GM21390 (cell line): ENCODE measurements at regions not wholly inside any gene's neighbourhood (a gene's known extent, or its start where the extent isn't known, plus 50 kb on each side); places are given as distances from the start of the nearest gene placed in this dataset.

Experiments used
- ATAC-seq: cut with Tn5 transposase; IDR thresholded peaks from one replicate; pipeline ENCODE4 v1.9.1; 2021; ENCODE audit not compliant: unreplicated experiment

DNA sequence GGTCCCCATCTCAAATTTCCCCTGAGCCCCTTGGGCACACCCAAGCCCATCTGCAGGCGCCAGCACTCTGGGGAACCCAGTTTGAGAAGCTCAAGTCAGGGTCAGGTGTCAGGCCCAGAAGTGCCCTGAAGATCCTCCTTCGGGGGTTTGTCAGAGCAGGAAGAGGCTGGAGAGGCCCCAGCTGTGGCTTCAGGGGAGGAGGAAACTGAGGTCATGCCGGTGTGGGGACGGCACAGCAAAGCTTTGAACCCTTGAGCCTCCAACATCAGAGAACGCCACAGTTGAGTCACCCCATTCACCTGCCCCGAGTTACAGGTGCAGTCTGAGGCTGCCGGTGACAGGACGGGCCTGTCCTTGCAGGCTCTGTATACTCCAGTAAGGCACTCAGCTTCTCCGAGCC lies 140.2 kb upstream of the CIBAR2 start:
- ATAC-seq = no peak

DNA sequence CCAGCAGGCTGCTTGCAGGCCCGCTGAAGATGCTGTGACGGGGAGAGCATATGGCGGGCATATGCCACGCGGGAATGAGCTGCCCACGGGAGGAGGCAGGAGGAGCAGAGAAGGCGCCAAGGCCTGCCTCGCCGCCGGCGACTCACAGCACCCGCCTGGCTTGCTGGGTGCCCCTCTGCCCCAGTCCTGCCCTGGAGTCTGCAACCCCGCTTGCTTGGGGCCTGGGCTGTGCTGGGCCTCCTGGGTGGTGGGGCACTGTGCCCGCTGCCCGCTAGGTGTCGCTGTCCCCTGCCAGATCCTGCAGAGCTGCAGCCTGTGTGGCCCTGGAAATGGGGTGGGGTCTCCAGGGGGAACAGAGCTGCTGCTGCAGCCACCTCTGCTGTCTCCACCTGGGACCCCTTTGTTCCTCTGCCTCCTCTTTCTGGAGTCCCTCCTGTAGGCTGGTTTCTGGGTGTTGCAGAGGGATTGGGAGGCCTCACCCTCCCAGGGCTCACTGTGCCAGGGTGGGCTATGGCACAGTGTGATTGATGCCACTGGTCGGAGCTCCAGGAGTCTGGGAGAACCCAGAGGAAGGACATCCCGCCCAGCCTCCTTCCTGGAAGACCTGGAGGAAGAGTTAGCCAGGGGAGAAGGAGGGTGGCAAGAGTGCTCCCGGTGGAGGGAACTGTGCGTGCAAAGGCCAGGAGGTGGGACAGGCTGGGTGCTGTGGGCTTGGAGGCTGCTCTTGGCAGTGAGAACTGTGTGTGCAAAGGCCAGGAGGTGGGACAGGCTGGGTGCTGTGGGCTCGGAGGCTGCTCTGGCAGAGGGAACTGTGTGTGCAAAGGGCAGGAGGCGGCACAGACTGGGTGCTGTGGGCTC lies 141.0 kb upstream of the CIBAR2 start:
- ATAC-seq = no peak

DNA sequence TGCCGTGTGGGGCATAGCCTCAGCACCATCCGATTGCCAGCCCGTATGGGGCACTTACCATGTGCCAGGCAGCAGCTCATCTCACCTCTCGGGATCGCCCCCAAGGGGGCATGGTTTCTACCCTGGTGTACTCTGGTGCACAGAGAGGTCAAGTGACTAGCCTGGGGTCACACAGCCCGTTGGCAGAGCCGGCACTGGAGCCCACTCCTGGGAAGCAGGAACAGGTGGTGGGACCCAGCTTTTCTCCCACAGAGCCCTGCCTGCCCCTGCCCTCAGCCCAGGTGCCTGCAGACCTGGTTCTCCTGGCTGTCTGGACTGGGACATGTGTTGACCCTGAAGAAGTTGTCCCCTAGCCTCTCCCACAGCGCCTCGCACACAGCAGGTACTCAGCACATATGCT lies 141.8 kb upstream of the CIBAR2 start:
- no peak for ATAC-seq

DNA sequence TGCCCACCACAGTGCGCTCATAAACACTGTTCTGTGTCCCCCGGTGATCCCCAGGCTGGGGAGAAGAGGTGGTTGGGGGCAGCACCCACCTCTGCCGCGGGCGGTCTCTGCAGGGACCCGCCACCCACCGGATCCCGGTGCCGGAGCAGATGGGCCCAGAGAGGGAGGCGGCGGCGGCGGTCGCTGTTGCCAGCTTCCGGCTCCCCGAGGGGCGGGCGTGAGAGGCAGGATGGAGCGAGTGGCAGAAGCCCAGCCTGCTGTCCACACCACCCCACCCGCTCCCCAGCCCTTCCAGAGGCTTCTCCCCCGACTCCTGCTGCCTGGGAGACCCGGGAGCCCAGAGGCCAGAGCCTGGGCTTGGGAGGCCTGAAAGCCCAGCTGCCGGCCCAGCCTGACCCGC lies 142.6 kb upstream of the CIBAR2 start:
- ATAC-seq = no peak

DNA sequence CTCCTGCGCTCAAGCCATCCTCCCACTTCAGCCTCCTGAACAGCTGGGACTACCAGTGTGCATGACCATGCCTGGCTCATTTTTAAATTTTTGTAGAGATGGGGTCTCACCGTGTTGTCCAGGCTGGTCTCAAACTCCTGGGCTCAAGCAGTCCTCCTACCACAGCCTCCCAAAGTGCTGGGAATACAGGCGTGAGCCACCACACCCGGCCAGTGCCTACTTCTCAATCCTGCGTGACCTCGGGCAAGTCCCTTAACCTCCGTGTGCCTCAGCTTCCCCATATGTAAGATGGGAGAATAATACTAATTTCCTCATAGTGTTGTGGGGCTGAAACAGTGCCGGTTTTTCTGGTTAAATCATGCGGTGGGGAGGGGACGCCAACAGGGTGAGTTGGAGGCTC lies 143.5 kb upstream of the CIBAR2 start:
- ATAC-seq = no peak

DNA sequence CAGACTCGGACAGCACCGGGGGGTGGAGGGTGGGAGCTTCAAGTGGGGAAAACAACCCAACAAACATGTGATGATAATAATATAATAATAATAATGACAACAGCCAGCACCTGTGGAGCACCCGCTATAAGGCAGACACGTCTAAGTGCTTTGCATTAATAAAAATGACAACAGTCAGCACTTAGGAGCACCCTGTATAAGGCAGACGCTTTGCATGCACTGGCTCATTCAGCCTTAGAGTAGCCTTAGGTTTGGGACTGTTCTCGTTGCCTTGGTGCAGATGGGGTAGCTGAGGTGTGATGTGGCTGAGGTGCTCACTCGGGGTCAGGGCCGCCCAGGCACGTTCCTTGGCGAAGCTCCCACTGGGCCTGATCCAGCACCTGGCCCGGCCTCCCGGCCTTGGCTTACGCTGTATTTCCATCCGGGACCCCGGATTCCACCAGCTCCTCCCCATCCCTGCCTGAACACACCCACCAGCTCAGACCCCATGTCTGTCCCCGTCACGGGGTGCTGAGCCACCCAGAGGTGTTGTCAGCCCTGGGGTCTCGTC lies 144.0 kb upstream of the CIBAR2 start:
- ATAC-seq = no peak

DNA sequence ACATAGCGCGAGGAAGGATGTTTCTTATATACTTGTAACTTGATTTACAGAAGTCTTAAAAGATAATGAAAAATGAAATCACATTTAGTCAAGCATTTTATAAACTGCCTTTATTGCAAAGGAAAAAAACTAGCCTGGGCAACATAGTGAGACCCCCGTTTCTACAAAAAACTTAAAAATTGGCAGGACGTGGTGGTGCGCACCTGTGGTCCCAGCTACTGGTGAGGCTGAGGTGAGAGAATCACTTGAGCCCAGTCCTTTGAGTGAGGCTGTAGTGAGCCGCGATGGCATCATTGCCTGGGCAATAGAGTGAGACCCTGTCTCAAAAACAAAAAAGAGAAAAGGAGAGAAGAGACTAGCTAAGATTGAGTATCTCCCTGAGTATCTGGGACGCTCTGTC lies 145.2 kb upstream of the CIBAR2 start:
- ATAC-seq = no peak

DNA sequence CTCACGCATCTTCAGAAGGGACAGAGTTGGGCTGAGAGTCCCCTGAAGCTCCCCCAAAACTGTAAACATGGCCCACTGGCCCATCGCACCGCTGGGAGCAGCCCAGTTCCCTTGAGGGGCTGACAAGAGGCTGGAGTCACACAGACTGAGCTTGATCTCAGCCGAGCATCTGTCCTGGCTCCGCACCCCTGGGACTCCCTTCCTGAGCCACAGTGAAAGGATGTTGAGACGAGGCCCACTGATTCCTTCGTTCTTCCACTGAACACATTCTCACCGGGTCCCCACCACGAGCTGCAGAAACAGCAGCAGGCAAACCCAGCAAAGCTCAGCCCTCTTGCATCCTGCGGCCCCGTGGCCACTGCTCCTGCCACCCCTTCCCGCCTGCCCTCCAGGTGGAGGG lies 145.9 kb upstream of the CIBAR2 start:
- ATAC-seq = no peak

DNA sequence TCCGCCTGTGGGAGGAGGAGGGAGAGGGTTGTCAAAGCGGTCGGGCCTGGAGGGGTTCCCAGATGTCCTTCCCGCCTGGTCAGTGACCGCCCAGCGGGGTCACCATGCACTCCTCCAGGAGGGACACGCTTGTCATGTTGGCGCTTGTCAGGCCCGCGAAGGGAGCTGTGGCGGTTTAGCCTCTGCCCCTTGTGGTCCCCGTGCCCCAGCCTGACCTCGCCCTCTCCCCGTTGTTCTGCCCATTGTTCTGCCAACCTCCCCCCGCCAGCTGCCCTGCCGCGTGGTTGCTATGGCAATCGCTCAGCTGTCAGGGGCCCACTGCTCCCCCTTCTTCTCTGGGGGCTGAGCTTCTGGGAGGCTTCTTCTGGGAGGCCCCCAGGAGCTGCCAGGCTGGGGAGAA lies 146.4 kb upstream of the CIBAR2 start:
- no peak for ATAC-seq

DNA sequence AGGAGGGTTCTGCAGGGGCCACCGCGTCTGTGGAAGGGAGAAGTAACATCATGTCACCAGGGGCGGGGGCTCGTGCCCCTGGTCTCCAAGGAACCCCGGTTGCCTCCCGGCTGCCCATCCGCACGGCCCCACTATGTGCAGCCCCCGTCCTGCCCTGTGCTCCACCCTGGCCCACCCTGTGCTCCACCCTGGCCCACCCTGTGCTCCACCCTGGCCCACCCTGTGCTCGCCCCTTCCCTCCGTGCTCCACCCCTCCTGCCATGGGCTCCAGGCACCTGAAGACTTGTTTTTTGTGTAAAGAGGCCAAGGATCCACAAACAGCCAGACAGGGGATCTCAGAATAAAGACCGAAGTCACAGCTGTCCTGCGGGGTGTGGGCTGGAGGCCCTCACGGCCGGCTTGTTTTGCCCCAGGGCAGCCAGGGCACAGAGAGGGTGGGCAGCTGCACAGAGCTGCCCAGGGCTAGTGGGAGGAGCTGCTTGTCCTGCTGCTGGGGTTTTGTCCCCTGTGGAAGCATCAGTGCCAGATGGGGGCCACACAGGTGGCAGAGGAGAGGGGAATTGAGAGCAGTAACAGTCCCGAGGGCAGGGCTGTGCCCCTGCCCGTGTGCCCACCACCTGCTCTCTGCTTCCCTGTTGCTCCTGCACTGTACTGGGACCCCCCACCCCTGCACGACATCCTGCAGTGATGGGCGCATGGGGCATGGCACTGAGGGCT lies 147.0 kb upstream of the CIBAR2 start:
- ATAC-seq = no peak

DNA sequence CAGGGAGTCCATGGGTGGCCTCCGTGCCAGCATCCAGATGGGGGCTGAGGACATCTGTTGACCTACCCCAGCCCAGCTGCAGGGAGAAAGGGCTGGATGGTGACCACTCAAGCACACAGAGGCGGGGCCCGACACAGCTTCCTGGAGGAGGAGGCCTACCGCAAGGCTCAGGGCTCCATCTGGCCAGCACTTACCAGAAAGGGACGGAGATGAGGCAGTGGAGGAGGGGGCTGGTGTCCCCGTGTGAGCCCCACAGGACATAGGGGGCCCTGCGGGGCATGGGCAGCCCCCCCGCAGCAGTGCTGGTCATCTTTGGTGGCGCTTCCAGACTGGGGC lies 147.5 kb upstream of the CIBAR2 start:
- ATAC-seq = no peak

DNA sequence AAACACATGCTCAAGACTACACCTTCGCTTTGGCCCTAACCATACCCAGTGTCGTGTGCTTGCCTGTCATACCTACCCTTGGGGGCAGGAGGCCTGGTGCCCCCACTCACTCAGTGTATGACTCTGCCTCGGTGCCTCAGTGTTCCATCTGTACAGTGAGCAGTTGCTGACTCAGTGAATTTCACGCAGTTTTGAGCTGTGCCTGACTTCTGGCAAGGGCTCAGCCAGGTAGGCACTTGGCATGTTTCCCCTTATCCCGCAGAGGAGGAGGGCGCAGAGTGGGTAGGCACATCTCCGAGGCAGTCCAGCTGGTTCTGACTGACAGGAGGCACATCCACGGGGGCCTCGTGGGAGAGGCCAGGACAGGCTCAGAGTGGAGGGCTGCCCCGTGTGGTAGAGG lies 148.9 kb upstream of the CIBAR2 start:
- no peak for ATAC-seq

DNA sequence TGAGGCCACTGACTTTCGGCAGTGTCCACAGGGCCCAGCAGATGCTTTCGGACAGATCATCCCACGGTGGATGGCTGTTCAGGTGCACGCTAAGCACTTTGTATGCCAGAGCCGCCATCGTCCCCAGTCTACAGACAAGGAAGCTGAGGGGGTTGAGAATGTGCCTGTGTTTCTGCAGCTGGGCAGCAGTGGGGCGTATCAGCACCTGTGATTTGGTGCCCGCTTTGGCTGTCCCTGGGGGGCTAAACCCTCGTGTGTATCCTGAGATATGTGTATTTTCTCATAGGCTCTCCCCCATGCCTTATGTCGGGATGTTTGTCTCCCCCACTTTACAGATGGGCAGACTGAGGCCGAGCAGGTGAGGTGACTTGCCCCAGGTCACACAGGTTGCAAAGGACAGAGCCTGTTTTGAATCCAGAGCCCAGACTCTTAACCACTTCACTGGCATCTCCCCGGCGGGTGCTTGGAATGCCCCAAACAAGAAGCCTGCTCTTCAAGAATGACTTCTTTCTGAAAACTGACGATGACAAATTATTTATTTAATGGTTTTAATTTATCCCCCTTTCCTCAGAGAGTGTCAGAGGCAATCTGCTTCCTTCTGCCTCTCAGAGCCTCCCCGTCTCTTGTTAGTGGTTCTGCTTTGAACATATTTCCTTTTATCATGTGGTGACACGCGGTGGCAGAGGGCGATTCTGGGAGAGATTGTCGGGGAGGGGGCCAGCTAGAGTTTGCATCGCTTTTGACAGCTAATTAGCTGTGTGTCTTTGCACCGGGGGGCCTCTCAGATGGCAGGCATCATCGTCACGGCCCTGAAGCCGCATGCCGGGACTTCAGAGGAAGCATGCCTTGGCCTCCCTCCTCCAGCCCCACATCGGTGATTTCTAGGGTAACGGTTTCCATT lies 149.6 kb upstream of the CIBAR2 start:
- no peak for ATAC-seq

DNA sequence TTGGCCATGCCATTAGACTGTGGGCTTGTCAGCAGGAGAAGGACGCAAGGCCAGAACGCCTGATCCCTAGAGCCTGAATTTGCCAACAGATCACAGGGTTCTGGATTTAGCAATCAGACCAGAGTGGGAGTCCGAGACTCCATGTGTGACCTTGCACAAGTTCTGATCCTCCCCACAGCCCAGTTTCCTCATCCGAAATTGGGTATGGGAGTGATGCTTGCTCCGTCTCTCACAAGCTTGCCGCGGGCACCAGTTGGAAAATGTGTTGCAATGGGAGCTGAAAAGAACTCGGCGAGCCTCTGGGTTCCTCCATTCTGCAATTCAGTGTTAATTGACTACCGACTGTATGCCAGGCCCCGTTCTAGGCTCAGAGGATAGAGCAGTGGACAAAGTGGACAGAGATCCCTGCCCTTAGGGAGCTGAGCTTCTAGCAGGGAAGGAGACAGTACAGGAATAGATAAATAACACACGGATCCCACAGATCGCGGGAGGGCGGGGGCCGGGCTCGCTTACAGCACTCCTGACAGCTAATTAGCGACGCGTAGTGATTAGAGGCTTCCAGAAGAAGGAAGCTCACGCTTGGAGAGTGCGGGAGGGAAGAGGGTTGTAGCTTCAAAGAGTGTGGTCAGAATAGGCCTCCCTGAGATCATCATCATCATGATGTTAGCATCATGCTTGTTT lies 150.4 kb upstream of the CIBAR2 start:
- ATAC-seq = no peak

DNA sequence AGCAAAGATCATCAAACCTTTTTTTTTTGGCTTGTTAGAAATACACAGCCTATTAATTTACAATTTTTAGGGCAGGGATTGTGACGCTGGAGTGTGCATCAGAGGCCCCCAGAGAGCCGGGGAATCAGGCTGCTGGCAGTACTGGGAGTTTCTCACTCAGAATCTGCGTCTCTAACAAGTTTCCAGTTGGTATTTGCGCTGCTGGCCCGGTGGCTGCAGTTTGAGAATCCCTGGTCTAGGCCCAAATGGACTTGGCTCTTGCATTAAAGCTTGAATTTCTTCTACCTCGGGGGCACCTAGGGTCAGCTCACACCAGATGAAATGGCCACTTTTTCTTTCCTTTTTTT lies 150.9 kb upstream of the CIBAR2 start:
- ATAC-seq = no peak

DNA sequence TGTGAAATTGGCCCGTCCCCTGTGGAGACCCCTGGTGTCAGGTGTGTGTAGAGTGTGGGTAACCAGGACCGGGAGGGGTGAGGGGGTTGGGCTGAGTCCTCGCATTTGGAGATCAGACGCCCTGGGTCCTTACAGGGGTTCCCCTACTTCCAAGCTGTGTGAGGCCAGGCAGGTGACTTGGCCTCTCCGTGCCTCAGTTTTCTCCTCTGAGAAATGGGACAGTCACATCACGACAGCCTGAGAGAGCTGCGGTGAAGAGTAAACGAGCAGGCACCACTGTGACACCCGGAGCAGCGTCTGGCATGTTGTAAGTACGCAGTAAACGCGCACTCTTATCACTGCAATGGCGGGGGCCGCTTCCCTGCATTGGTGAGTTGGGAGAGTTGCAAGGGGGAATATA lies 152.5 kb upstream of the CIBAR2 start:
- ATAC-seq = no peak

DNA sequence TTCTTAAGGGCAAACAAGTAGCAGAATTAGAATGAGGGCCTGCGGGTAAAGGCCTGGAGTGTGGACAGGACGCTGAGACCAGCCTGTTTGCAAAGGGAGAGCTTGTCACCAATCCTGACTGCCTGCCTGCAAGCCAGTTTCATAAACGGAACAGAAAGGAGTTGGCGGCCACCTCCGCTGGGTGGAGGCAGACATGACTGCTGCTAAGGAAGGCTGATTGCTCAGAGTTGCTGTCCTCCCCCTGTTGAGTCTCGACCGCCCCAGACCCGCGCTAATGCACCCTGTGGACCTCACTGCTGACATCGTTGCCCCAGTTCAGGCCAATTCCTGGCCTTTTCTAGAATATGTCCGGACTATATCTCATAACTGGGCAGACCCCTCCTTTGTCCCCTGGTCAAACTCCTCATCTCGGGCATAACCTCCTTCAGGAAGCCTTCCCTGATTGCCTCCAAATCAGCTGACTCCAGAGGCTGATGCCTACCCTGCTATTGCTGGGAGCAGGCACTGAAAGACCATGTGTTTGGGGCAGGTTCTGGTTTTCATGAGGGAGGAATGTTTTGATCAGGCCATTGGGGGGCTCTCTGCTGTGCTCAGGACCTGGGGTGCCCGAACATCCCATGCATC lies 153.0 kb upstream of the CIBAR2 start:
- ATAC-seq = no peak

DNA sequence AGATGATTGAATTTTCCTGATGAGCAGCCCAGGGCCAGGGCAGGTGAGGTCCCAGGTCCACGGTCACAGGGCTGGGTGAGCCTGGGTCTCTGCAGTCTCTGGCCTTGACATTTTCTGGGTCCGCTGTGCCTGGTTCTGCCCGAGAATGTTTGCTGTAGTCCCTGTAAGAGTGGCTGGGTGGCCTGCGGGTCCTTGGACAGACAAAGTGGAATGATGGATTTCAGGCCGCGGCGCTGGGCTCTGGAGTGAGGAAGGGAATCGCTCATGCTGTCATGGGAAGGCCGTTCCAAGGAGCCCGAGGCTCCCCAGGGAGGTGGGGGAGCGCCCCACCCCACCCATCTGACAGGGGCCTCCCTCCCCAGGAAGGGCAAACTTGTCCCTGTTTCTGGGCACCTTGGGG lies 153.5 kb upstream of the CIBAR2 start:
- ATAC-seq = no peak

DNA sequence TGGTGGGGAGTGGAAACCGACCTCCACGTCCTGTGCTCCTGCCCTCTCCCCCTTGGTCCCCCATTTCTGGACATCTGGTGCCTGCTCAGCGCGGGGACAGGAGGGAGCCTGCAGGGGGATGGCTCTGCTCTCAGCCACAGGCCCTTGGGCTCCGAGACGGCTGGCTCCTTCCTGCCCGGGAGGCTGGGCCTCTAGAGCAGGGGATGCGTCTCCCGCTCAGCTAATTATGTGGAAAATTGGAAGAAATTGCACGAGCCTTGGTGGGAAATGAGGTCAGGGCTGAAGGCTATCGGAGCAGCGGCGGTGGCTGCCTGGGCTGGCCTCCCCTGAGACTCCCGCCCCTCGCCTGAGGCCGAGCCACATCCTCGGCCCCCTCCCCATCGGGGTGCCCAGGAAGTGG lies 154.6 kb upstream of the CIBAR2 start:
- no peak for ATAC-seq

DNA sequence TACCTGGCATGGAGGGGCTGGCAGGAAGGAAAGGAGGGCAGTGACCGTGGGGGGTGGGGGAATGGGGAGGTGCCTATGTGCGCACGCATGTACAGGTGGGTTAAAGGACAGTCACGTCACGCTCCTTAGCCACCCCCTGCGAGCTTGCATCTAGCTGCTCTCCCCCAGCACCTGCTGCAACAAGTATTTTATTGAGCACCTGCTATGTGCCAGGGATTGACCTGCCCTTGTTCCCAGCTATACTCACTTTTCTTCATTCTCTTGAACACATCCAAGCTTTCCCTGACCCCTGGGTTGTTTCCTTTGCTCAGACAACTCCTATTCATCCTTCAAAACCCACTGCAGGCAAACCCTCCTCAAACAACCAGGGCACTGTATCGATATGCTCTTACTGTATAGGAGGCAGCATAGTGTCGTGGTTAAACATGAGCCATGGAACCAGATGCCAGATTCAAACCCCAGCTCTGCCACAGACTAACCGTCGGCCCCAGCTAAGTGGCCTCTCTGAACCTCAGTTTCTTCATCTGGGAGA lies 155.2 kb upstream of the CIBAR2 start:
- ATAC-seq = no peak
